Trophoblast cell (in vitro differentiated cells and primary cell): ENCODE measurements at regions not wholly inside any gene's neighbourhood (a gene's known extent, or its start where the extent isn't known, plus 50 kb on each side); places are given as distances from the start of the nearest gene placed in this dataset.

Experiments
- DNase-seq, 2 donors: peaks; one replicate each; pipeline ENCODE4 v3.0.0-alpha.2; 2016
- H2AFZ ChIP-seq: 2 replicates; pipeline ENCODE4 v1.6.1; 2013; ENCODE audit warnings: low read length, moderate library complexity, mild to moderate bottlenecking; ENCODE audit not compliant: insufficient read depth, poor library complexity
- H2AK5ac ChIP-seq: 2 replicates; pipeline ENCODE4 v1.6.1; 2013; ENCODE audit warnings: mild to moderate bottlenecking, low read length
- H2BK120ac ChIP-seq: 2 replicates; pipeline ENCODE4 v1.6.1; 2013; ENCODE audit warnings: low read length, mild to moderate bottlenecking, moderate library complexity; ENCODE audit not compliant: insufficient read depth, poor library complexity
- H2BK12ac ChIP-seq: 2 replicates; pipeline ENCODE4 v1.6.1; 2013; ENCODE audit warnings: mild to moderate bottlenecking, low read length, moderate library complexity
- H2BK5ac ChIP-seq: 2 replicates; pipeline ENCODE4 v1.6.1; 2013; ENCODE audit warnings: low read length, low read depth, moderate library complexity, mild to moderate bottlenecking; ENCODE audit not compliant: poor library complexity
- H3K14ac ChIP-seq: 2 replicates; pipeline ENCODE4 v1.6.1; 2013; ENCODE audit warnings: mild to moderate bottlenecking, low read length
- H3K18ac ChIP-seq: 2 replicates; pipeline ENCODE4 v1.6.1; 2013; ENCODE audit warnings: mild to moderate bottlenecking, low read length
- H3K23ac ChIP-seq: 2 replicates; pipeline ENCODE4 v1.6.1; 2013; ENCODE audit warnings: low read length
- H3K27ac ChIP-seq: 2 replicates; pipeline ENCODE4 v1.5.1; 2013; ENCODE audit warnings: low read depth, mild to moderate bottlenecking, inconsistent platforms, low read length, moderate library complexity
- H3K27me3 ChIP-seq: 2 replicates; pipeline ENCODE4 v1.6.1; 2013; ENCODE audit warnings: inconsistent platforms, mild to moderate bottlenecking, low read length, moderate library complexity; ENCODE audit not compliant: insufficient read depth
- H3K36me3 ChIP-seq, 2 experiments: 1 replicate in 1 of 2; 2 replicates in 1 of 2; pipeline ENCODE4 v1.6.1; 2013; ENCODE audit warnings: low read length in 2 of 2, mild to moderate bottlenecking in 2 of 2, moderate library complexity in 1 of 2; ENCODE audit not compliant: insufficient read depth in 2 of 2, control insufficient read depth in 1 of 2
- H3K4ac ChIP-seq: 2 replicates; pipeline ENCODE4 v1.6.1; 2013; ENCODE audit warnings: low read depth, mild to moderate bottlenecking, low read length, moderate library complexity
- H3K4me1 ChIP-seq, 2 experiments: 1 replicate in 1 of 2; 2 replicates in 1 of 2; pipeline ENCODE4 v1.6.1; 2013; ENCODE audit warnings: low read length in 2 of 2, mild to moderate bottlenecking in 2 of 2, moderate library complexity in 1 of 2; ENCODE audit not compliant: insufficient read depth in 2 of 2, control insufficient read depth in 1 of 2
- H3K4me2 ChIP-seq: 2 replicates; pipeline ENCODE4 v1.6.1; 2013; ENCODE audit warnings: inconsistent platforms, mild to moderate bottlenecking, low read length, moderate library complexity
- H3K4me3 ChIP-seq: 2 replicates; pipeline ENCODE4 v1.5.1; 2013; ENCODE audit warnings: mild to moderate bottlenecking, low read depth, low read length, inconsistent platforms
- H3K79me1 ChIP-seq: one replicate; pipeline ENCODE4 v1.6.1; 2013; ENCODE audit warnings: low read length
- H3K79me2 ChIP-seq: 2 replicates; pipeline ENCODE4 v1.6.1; 2013; ENCODE audit warnings: low read length, mild to moderate bottlenecking; ENCODE audit not compliant: control insufficient read depth, insufficient read depth, poor library complexity
- H3K9ac ChIP-seq: 2 replicates; pipeline ENCODE4 v1.6.1; 2013; ENCODE audit warnings: mild to moderate bottlenecking, low read length
- H3K9me3 ChIP-seq: 2 replicates; pipeline ENCODE4 v1.6.1; 2013; ENCODE audit warnings: low read depth, mild to moderate bottlenecking, control low read depth, inconsistent platforms, low read length; ENCODE audit not compliant: insufficient read depth
- H4K12ac ChIP-seq: 2 replicates; pipeline ENCODE4 v1.6.1; 2013; ENCODE audit warnings: low read depth, mild to moderate bottlenecking, low read length, moderate library complexity
- H4K8ac ChIP-seq: 2 replicates; pipeline ENCODE4 v1.6.1; 2013; ENCODE audit warnings: low read depth, mild to moderate bottlenecking, low read length, moderate library complexity
- H4K91ac ChIP-seq: one replicate; pipeline ENCODE4 v1.6.1; 2013; ENCODE audit warnings: low read depth, mild to moderate bottlenecking, low read length, moderate library complexity
- WGBS: extraction: QIAGEN DNeasy Blood & Tissue Kit; methylation state at CpG from one replicate; pipeline ENCODE4 v1.1.7; 2013; ENCODE audit warnings: missing lambda C conversion rate; ENCODE audit not compliant: insufficient read length, insufficient coverage; ENCODE audit errors: extremely low coverage; 5-methylcytosine and 5-hydroxymethylcytosine counted together

DNA sequence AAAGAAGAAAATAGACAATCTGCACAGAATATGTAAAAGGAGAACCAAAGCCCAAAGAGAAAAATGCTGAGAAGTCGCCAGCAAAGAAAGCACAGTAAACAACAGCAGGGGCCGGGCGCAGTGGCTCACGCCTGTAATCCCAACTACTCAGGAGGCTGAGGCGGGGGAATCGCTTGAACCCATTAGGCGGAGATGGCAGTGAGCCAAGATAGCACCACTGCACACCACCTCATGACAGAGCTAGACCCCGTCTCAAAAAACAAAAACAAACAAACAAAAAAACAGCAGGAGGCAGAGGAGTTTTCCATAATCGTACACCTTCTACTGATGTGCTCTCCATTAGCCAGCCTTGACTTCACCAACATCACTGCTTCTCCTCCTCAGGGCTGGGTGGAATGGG, 153.2 kb downstream of the LYPLAL1 start:
- no peak overlapping the region for H4K91ac ChIP-seq
- no peak overlapping the region for H2AK5ac ChIP-seq
- no peak overlapping the region for H3K18ac ChIP-seq
- H3K27me3 ChIP-seq, result no peaks in the 10 kb centered on the region
- H3K23ac ChIP-seq, result no peak overlapping the region
- WGBS, result no CpG with 5 or more reads among the region's 9 CpGs
- H3K4me1 ChIP-seq, result no peaks in the 10 kb centered on the region
- H3K36me3 ChIP-seq, result no peaks in the 10 kb centered on the region
- H3K79me2 ChIP-seq, result no peaks in the 10 kb centered on the region
- no peak overlapping the region for H3K4ac ChIP-seq
- no peak overlapping the region for H3K4me2 ChIP-seq
- no peak overlapping the region for H3K4me3 ChIP-seq
- H2BK5ac ChIP-seq, result no peak overlapping the region
- H2BK120ac ChIP-seq, result no peak overlapping the region
- H3K14ac ChIP-seq, result no peak overlapping the region
- no peak overlapping the region for H3K9ac ChIP-seq
- H2BK12ac ChIP-seq, result no peak overlapping the region
- DNase-seq, result no peak
- no peak overlapping the region for H3K27ac ChIP-seq
- H4K12ac ChIP-seq, result no peak overlapping the region
- H4K8ac ChIP-seq, result no peak overlapping the region
- H2AFZ ChIP-seq, result no peak overlapping the region
- no peaks in the 10 kb centered on the region for H3K79me1 ChIP-seq
- no peaks in the 10 kb centered on the region for H3K9me3 ChIP-seq

DNA sequence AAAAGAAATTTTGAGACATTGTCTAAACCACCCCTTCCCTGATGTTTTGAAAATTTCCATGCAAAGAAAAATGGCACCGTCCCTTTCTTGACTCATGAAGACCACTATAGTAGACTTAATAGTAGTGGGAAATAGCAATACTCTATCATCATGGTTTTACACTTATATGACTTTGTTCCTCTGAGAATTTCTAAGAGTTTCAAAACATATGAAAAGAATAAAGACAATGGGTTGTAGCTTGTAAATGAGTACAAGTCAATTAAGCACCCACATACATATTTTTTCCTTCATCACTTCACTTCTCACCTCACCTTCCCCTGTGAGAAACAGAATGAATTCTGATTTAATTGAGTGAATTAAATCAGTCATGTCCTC, 151.7 kb downstream of the LYPLAL1 start:
- no peaks in the 10 kb centered on the region for H3K4me1 ChIP-seq
- no peak overlapping the region for H2AK5ac ChIP-seq

DNA sequence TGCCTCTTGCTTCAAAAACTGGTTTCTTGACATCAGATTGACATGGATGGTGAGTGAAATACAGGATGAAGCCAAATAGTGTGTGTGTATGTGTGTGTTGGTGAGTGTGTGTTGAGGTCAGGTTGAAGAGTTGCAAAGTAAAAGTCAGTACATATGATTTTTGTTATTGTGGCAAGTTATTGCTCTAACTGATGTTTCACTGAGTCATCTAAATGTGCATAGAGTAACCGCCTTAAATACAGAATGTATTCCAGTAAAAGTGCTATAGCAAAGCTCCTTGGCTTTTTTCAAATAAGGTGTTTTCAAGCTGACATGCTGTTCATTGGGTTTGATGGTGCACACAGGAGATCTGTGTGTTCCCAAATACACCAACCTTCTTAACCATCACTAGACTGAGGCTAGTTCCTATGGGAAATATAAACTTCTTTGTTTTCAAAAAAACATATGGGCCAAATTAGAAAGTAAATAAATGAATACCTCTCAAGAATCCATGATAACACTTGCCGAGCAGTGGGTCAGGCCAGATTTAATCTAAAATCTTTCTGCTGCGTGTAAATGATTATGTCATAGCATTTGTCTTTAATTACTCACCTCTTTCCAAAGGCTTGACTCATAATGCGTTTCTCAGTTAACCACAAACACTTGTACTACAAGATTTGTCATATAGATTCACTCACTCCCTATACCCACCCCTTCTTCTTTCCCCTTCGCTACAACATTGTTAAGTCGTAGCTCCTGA, 151.1 kb downstream of the LYPLAL1 start:
- no peak overlapping the region for H2BK5ac ChIP-seq
- no peak overlapping the region for H4K91ac ChIP-seq
- no peak overlapping the region for H3K18ac ChIP-seq
- H3K79me1 ChIP-seq, result no peaks in the 10 kb centered on the region
- DNase-seq, result peak; percentile 45 to 83
- no peak overlapping the region for H3K14ac ChIP-seq
- H3K36me3 ChIP-seq, result no peaks in the 10 kb centered on the region
- no peak overlapping the region for H3K27ac ChIP-seq
- H2BK120ac ChIP-seq, result no peak overlapping the region
- H2BK12ac ChIP-seq, result no peak overlapping the region
- H3K4me1 ChIP-seq, result no peaks in the 10 kb centered on the region
- H2AFZ ChIP-seq, result no peak overlapping the region
- no peak overlapping the region for H3K4me3 ChIP-seq
- no peaks in the 10 kb centered on the region for H3K79me2 ChIP-seq
- no peak overlapping the region for H3K9ac ChIP-seq
- no peak overlapping the region for H4K12ac ChIP-seq
- 100% methylated on average over 1 of the region's 6 CpGs for WGBS
- no peak overlapping the region for H2AK5ac ChIP-seq
- H3K4me2 ChIP-seq, result no peak overlapping the region
- H3K4ac ChIP-seq, result no peak overlapping the region
- no peak overlapping the region for H4K8ac ChIP-seq
- H3K27me3 ChIP-seq, result no peaks in the 10 kb centered on the region
- no peaks in the 10 kb centered on the region for H3K9me3 ChIP-seq
- H3K23ac ChIP-seq, result no peak overlapping the region

More for the DNA sequence above, 151.7 kb downstream of the LYPLAL1 start:
- H4K12ac ChIP-seq, result no peak overlapping the region
- no peak overlapping the region for H4K91ac ChIP-seq
- no peak overlapping the region for H2BK120ac ChIP-seq
- no peaks in the 10 kb centered on the region for H3K79me1 ChIP-seq
- no CpG with 5 or more reads among the region's 1 CpG for WGBS
- no peak overlapping the region for H3K18ac ChIP-seq
- no peak overlapping the region for H2BK12ac ChIP-seq
- H3K14ac ChIP-seq, result no peak overlapping the region
- H3K9ac ChIP-seq, result no peak overlapping the region
- H3K27me3 ChIP-seq, result no peaks in the 10 kb centered on the region
- H3K4ac ChIP-seq, result no peak overlapping the region
- no peak for DNase-seq
- H3K79me2 ChIP-seq, result no peaks in the 10 kb centered on the region
- H2AFZ ChIP-seq, result no peak overlapping the region
- no peak overlapping the region for H3K4me2 ChIP-seq
- H4K8ac ChIP-seq, result no peak overlapping the region
- H2BK5ac ChIP-seq, result no peak overlapping the region
- H3K4me3 ChIP-seq, result no peak overlapping the region
- H3K27ac ChIP-seq, result no peak overlapping the region
- H3K9me3 ChIP-seq, result no peaks in the 10 kb centered on the region
- no peaks in the 10 kb centered on the region for H3K36me3 ChIP-seq
- H3K23ac ChIP-seq, result no peak overlapping the region

DNA sequence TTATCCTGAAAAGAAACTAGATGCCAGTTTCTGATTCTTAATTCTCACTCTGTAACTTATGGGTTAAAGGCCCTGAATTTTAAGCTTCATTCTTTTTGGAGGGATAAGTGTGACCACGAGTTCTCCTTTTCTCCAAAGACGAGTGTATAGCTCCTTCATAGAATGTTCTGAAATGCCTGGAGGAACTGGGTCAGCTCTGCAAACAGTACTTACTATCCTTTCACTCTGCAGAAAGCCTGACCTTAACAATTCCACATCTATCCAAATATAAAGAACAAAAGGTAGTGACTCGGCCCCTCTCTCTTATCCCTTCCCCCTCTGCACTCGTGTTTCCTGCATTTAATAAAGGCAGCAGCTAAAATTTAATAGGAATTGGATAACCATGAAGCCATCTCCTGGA, 150.5 kb downstream of the LYPLAL1 start:
- no peak overlapping the region for H3K9ac ChIP-seq
- no peak overlapping the region for H4K12ac ChIP-seq
- no peaks in the 10 kb centered on the region for H3K9me3 ChIP-seq
- no peaks in the 10 kb centered on the region for H3K27me3 ChIP-seq
- H4K91ac ChIP-seq, result no peak overlapping the region
- no peak overlapping the region for H2BK120ac ChIP-seq
- H3K4ac ChIP-seq, result no peak overlapping the region
- no peak overlapping the region for H3K23ac ChIP-seq
- WGBS, result no CpG with 5 or more reads among the region's 4 CpGs
- H2AFZ ChIP-seq, result no peak overlapping the region
- H3K27ac ChIP-seq, result no peak overlapping the region
- H4K8ac ChIP-seq, result no peak overlapping the region
- H3K4me2 ChIP-seq, result no peak overlapping the region
- H3K79me2 ChIP-seq, result no peaks in the 10 kb centered on the region
- H2BK5ac ChIP-seq, result no peak overlapping the region
- no peak overlapping the region for H2BK12ac ChIP-seq
- DNase-seq, result no peak
- H3K4me1 ChIP-seq, result no peaks in the 10 kb centered on the region
- H3K4me3 ChIP-seq, result no peak overlapping the region
- H3K36me3 ChIP-seq, result no peaks in the 10 kb centered on the region
- H3K79me1 ChIP-seq, result no peaks in the 10 kb centered on the region
- no peak overlapping the region for H2AK5ac ChIP-seq
- H3K14ac ChIP-seq, result no peak overlapping the region
- no peak overlapping the region for H3K18ac ChIP-seq
